Anterior cingulate cortex (tissue), 58 donors: ENCODE measurements at regions not wholly inside any gene's neighbourhood (a gene's known extent, or its start where the extent isn't known, plus 50 kb on each side); places are given as distances from the start of the nearest gene placed in this dataset.

Source experiments
- DNase-seq, 58 donors: peaks; one replicate each; lab custom pipeline; 2025; lab: John Stamatoyannopoulos, UW

DNA sequence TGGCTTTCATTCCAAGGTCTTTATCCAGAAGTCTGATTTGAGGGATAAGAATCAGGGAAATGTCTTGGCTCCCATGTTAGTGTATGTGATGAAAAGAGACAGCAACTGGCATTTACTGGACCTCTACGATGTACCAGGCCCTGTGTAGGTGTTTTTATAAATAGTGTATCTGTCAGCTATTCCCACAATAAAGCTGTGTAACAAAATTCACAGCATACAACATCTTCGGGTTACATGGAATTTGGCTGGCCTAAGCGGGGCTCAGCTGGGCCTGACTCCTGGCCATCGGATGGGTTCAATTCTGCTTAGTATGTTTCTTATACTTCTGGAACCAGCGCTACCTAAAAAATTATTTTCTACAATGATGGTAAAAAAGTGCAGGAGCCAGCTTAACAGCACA lies 128.2 kb downstream of the SNX5 start:
- DNase-seq: no peak

DNA sequence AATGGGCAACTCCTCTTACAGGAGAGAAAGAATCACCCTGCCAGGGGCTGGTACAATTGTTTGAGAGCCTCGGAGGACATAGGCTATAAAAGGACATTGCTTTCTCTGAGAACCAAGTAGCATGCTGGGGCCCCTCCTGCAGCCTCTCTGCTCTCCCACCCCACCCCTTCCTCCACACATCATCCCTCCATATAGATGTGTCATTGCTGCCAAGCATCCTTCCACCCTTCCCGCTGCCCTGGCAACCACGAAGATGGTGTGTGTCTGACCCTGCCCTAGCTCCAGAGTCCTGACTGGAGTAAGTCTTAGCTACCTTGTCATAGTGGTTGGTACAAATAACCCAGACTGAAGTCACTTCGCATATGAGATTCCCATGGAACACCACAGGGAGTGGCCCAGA lies 129.7 kb downstream of the SNX5 start:
- DNase-seq: no peak

DNA sequence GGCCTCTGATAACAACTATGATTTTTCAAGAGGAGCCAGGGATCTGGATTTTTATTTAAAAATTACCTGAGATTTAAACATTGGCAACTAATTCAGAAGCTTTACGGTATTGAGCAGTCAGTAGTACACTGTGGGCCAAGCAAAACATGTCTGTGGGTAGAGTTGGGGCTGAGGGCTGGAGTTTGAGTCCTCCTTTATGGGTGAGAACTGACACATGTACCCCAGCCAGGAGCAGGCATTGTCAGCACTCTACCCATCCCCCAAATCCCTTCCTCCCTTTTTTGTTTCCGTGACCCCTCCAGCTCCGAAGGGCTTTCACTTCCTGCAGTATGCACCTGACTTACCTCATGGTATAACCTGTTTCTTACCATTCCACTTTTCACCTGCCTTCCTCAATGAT lies 131.4 kb downstream of the SNX5 start:
- DNase-seq: no peak

DNA sequence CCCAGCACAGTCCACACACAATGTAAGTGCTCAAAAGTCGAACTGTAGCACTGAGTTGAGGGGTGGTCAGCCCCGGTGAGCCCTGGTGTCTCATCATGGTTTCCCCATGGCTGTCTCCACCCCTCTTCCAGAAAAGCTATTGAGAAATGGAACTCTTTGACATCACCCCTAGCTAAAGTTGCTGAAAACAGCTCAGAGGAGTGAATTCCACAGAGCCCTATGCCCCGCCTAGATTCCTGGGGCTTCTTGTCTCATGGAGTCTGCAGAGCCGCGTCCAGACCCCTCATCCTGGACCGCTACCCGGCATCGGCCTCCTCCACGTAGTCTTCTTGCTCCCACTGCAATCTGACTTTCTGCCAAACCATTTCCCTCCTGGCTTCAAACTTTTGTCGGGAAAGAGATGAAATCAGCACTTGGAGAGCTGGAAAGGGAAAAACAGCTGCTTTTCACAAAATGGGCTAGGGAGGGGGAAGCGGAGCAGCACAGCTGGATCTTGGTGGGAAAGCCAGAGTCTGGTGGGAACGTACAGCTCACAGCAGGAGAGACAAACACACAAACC lies 132.2 kb downstream of the SNX5 start:
- DNase-seq: no peak

DNA sequence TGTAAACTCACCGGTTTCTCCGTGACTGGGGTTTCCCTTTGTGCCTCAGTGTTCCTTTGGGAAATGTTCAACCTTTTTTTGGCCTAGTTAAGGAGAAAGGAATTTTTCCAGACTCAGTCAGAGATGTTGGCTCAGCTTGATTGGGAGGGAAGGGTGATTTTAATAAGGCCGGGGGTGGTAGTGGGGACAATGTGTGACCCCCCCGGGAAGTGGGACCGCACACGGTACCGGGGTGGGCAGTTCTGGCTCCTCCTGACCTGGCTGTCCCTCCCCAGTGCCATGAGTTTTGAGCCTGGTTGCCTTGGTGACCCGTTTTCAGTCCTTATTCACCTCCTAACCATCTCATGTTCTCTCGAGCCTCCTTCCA lies 132.7 kb downstream of the SNX5 start:
- no peak for DNase-seq

DNA sequence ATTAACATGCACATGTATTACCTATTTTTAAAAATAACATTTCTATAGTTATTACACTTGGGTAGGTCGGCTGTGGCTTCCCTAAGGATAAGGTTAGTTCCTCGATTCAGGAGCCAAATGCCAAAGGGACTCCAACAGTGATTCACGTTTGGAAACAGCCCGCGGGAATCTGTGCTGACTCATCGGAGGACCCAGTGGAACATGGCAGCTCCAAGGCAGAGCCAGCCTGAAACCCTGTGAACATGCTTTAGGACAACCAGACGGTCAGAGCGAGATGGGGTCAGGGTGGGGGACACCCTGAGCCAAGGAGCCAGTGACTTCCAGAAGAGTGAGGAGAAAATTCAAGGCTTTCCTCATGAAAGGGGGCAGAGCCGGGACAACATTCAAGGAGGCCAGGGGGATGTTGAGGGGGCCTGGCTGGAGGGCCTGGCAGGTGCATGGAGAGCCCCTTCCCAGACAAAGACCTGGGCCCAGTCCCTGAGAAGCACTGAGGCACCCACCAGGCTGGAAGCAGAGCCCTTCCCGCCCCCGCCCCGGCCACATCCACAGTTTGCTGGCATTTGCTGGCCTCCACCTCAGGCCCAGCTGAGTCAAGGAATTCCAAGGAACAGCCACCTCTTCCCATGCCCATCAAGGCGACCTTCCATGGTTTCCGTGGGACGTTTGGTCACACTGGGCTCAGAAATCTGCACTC lies 133.2 kb downstream of the SNX5 start:
- peak in 3 of 58 donors; percentile 4 to 10 (median 8) for DNase-seq

DNA sequence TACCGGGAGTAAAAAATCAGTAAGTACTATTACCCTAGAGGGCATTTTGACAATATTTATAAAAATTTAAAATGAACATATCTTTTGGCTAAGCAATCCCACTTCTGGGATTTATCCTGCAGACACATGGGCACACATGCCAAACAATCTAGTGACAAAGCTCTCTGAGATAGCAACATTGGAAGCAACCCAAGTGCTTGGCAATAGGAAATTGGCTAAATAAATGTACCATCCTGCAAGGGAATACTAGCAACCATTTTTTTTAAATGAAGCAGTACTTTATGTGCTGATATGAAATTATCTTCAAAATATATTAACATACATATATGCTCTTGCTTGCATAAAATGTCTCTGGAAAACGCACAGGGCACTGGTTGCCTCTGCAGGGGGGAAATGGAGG lies 133.8 kb downstream of the SNX5 start:
- DNase-seq: peak in 1 of 58 donors; percentile 6

DNA sequence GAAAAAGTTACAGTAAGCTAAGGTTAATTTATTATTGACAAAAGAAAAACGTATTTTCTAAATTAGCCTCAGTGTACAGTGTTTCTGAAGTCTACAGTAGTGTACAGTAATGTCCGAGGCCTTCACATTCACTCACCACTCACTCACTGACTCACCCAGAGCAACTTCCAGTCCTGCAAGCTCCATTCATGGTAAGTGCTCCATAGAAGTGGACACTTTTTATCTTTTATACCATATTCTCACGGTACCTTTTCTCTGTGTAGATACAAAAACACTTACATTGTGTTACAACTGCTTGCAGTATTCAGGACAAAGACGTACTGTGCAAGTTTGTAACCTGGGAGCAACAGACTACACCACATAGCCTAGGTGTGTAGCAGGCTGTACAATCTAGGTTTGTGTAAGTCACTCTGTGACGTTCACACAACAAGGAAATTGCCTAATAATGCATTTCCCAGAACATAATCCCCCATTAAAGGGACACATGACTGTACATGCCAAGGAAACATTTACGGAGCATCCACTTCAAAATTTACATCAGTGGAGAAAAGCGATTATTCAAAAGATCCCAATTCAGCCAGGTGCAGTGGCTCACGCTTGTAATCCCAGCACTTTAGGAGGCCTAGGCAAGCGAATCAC lies 133.4 kb downstream of the BANF2 start:
- DNase-seq: no peak

DNA sequence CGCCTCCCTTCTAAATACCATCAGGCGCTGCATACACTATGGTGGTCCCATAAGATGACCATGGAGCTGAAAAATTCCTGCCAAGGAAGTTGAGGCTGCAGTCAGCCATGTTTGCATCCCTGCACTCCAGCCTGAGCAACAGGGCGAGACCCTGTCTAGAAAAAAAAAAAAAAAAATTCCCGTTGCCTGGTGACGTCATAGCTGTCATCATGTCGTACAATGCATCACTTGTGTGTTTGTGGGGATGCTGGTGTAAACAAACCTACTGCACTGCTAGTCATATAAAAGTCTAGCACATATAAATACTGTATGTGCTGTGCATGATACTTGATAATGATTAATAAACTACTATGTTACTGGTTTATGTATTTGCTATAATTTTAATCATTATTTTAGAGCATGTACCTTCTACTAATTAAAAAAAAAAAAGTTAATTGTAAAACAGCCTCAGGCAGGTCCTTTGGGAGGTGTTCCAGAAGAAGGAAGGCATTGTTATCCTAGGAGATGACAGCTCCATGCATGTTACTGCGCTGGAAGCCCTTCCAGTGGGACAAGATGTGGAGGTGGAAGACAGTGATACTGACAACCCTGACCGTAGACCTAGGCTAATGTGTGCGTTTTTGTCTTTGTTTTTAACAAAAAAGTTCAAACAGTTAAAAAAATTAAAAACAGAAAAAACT lies 132.6 kb downstream of the BANF2 start:
- DNase-seq: no peak

DNA sequence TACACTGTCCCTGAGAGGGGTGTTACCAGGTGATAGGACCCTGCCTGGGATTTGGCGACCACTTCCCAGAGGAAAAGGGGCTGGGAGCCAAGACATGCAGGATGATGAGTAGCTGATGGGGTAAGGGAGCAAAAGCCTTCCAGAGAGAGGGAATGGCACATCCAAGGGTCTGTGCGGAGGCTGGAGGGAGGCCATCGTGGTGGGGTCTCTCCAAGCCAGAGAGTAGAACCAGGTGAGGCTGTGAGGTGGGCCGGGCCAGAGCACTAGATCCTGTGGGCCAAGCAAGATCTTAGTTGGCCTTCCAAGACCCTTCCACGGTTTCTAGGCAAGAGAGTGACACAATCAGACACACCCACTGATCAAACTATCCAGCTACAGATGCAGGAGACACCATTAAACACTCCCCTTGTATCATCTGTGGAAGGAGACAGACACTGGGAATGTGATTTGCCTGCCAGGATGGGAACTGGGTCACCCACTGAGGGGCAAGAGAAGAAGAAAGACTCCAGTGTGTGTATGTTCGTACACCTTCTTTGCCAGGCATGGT lies 128.9 kb downstream of the BANF2 start:
- DNase-seq: no peak

DNA sequence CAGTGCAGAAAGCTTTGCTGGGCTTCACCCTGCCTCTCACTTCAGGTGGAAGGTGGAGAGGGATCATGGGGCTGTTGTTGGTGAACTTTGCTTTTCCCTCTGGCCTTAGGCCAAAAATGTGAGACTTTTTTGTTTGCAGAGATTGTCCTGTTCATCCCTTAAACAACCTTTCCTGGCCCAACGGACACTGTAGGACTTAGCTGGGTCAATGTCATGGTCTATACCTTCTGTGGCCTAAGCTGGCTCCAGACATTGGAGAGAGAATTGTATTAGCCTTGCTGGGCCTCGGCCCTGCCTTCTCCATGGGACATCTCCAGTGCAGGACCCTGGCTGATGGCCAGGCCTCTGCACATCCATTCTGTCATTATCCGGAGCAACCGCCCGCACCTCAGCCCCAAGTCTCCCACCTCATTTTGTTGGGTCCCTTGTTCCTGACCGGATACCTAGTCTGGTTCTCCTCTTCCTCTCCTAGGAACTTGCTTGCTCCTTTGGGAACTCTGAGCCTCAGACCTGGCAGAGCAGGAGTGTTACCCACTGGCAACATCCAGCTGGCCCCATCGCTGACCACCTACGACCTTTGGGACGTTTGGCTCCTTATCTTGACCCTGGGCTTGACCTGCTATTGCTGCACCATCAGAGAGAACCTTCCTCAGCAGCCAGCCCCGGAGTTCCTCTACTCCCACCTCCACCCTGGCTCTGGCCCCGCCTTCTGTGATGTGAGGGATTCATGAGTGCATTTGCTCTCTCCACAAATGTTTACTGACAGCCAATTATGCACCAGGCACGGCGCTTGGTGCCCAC lies 128.2 kb downstream of the BANF2 start:
- no peak for DNase-seq

DNA sequence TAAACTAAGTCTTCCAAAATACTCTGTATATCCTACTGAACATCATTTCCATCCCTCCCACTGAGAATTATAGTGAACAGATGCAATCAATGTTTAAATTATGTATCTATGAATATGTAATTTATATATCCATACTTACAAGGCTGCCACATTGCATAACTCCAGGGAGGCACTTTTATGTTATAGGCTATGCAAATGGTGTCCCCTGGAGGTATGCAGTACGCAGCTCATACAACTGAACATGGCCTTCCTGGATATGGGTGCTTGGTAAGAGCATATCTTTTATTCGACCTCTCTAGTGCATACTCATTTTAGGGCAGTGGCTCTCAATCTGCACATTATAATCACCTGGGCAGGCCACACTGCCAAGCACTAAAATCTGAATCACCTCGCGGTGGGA lies 127.3 kb downstream of the BANF2 start:
- DNase-seq: no peak

DNA sequence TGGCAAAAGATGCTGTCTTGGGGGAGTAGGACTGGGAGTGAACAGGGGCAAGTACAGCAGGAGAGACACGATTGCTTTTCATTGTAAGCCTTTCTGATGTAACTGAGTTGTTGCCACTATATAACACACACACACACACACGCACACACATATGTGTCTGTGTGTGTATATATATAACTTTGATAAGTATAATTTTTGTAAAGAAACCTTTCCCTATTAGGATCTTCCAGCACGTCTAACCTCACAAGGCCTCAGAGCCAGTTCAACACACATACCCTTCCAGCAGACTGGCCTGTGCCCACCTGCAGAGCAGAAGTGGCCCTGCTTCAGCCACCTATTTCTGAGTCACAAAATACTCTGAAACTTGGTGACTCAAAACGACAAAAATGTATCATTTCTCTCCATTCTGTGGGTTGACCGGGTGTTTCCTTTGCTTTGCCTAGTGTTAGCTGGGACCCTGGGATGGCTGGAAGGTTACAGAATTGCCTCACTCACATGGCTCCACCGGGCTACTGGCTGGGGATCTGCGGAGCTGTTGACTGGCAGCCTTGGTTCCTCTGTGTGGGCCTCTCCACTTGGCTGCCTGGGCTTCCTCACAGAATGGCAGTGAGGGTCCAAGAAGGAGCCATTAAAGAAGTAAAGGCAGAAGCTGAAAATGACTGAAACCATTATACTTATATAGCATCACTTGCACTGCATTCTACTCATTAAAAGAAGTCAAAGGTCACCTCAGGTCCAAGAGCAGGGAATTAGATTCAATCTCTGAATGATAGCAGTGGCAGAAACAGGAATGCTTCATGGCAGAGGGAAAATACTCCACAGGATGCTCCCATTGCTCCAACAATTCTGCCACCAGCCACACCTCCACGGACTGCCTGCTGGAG lies 126.4 kb downstream of the BANF2 start:
- DNase-seq: no peak

DNA sequence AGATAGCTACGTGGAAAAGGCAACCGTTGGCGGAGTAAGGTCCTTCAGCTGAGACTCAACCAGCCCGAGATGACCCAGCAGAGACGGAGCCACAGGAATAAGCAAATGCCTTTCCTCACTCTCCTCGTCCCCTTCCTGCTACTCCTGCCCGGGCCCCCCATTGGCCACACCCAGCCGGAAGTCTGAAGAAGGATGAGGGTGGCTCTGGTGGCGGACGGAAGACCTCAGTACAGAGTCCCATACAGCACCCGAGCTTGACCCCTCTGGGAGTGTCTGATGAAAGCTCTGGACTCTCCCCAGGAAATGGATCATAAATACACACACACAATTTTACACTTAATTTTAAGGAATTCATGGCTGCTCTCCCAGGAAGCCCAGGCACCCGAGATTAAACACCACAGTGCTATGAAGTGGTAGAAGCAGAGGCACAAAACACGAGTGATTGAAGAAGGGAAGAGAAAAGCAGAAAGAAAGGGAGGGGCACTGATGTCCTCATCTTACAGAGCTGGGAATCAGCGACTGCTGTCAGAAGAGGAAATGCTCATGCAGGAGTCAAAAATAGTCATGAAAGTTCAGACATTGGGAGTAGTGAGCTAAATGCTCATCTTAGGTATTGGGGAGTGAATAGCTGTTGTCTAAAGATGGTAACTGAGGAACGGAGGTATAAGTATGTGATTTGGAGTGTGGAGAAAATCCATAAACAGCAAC lies 125.6 kb downstream of the BANF2 start:
- DNase-seq: no peak

DNA sequence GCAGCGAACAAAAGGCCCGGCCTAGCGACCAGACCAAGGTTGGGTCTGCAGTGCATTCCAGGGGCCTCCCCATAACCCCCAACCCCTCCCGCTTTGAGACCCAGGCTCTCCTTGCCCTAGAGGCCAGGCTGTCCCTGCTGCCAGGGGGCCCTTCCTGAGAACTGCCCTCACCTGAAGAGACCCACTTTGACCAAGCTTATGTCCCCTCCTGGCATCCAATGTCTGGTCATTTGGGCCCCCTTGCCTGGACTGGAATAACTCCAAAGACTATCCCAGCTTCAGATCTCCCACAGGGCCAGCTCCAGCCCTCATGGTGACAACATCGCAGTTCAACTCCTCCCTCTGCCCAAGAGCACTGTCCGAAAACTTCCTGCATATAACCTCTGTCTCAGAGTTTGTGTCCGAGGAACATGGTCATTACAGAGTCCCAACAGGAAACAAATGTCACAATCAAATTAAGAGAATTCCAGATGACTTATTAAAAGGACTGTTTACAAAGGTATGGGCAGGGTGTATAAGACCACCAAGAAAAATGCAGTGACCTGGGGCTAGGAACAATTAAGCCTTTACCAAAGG lies 125.0 kb downstream of the BANF2 start:
- DNase-seq: no peak

DNA sequence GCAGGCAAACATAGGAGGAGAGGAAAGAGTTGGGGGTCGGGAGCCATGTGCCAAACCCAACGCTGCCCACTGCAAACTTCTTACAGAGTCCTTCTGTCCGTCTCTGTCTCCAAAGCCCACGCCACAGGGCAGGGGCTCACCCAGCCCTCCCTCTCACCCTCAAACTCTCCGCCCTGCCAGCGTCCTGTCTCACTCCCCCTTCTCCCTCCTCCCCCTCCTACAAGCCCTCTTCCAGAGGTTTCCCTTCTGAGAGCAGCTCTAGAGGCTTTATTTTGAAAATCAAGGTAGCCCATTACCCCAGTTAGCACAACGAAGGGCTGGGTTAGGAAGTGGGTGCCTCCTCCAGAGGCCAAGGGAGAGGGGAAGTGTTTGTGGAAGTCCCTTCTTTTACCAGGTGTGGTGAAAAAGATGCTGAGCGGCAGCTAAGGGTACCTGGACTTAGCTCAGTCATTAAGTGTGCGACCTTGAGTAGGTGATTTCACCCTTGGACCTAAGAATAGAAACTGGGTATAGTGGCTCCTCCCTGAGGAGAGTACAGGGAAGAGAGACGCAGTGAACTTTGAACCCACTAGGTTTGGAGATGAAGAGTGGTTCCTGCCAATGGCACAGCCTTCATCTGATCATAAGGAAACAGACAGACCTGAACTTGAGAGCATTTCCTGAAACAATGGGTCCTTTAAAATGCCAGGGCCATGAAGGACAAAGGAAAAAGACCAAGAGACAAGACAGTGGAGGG lies 123.8 kb downstream of the BANF2 start:
- no peak for DNase-seq

DNA sequence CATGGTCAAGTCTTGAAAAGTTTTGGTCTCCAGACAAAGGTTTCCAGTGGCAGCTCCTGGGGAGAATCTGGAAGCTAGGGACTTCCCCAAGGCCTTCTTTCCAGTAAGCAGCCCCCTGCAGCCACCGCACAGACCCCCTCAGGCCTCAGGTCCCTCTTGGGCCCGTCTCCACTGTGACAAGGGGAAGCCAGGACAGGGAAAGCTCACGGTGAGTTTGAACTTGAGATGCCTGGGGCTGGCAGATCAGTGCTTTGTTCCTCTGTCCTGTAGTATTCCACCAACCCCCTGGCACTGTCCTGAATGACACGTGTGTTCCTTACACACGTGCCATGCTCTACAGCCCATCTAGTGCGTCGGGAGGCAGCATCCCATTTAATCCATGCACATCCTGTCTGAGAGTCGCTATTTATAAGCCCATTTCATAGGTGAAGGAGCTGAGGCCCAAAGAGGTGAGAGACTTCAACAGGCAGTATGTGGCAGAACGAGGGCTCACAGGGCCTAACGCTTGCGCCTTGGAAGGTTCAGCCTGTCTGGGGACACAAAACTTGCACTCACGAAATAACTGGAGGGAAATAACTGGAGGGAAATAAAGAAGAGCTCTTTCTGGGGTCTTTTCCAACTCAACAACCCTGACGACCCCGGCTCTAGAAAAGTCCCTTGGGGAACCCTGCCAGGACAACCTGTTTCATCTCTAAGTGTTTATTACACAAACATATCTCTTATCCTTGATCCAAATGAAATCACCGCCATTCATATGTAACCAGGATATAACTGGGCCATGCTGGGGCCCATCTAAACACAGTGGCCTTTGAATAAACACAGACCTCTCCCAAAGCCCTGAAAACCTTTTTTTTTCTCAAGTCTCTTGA lies 123.0 kb downstream of the BANF2 start:
- DNase-seq: no peak
